Adipocyte (in vitro differentiated cells): ENCODE measurements at regions not wholly inside any gene's neighbourhood (a gene's known extent, or its start where the extent isn't known, plus 50 kb on each side); places are given as distances from the start of the nearest gene placed in this dataset.
"Not testable (repeated sequence)": the region's sequence is repeated elsewhere in the genome, so short reads cannot be mapped to it uniquely, and the experiment has no call there.

Experiments
- DNase-seq: peaks from one replicate; pipeline ENCODE4 v3.0.0-alpha.2; 2015; ENCODE audit warnings: low read depth
- H3K27me3 ChIP-seq: replicated peaks from 2 replicates; pipeline ENCODE4 v1.7.0; 2013; ENCODE audit warnings: mild to moderate bottlenecking, low read length, moderate library complexity; ENCODE audit not compliant: control insufficient read depth, insufficient read depth
- H3K36me3 ChIP-seq: 2 replicates; pipeline ENCODE4 v1.7.0; 2013; ENCODE audit warnings: low read length, mild to moderate bottlenecking, moderate library complexity; ENCODE audit not compliant: control insufficient read depth, insufficient read depth, severe bottlenecking
- H3K4me1 ChIP-seq: 2 replicates; pipeline ENCODE4 v1.7.0; 2013; ENCODE audit warnings: mild to moderate bottlenecking, low read length, moderate library complexity; ENCODE audit not compliant: control insufficient read depth, insufficient read depth
- H3K4me3 ChIP-seq: 2 replicates; pipeline ENCODE4 v1.7.0; 2013; ENCODE audit warnings: mild to moderate bottlenecking, low read length, moderate library complexity
- H3K9ac ChIP-seq: 2 replicates; pipeline ENCODE4 v1.7.0; 2013; ENCODE audit warnings: mild to moderate bottlenecking, low read length, moderate library complexity
- H3K9me3 ChIP-seq: 2 replicates; pipeline ENCODE4 v1.7.0; 2013; ENCODE audit warnings: mild to moderate bottlenecking, low read length, moderate library complexity; ENCODE audit not compliant: control insufficient read depth

GRCh38 chr4:101643186-101643837, 147.2 kb upstream of the BANK1 start:
- Histone ChIP-seq H3K4me3 (no peak overlapping the region), H3K27me3 (no peaks in the 10 kb centered on the region), H3K36me3 (no peaks in the 10 kb centered on the region), H3K9ac (no peak overlapping the region), H3K4me1 (peaks cover 13% of the 10 kb centered on the region), H3K9me3 (no peaks in the 10 kb centered on the region)
- no peak for DNase-seq

DNA sequence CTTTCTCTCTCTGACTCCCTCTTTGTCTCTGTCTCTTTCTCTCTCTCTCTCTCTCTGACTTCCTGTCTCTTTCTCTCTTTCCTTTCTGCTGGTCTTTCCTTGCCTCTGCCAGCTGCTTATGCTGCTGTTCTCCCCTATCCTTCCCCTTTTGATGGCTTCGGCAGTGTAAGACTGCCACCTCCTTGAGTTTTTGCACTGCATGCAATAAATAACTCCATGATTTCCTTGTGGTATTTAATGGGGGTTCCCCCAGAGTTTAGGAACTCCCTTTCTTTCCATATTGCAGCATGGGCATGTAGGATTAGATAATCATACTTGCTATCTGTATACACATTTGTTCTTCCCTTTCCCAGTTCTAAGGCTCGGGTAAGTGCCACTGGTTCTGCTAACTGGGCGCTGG, 157.8 kb upstream of the BANK1 start:
- H3K9ac ChIP-seq, H3K36me3 ChIP-seq, H3K9me3 ChIP-seq, H3K4me1 ChIP-seq, DNase-seq, H3K4me3 ChIP-seq, H3K27me3 ChIP-seq: not testable (repeated sequence)

DNA sequence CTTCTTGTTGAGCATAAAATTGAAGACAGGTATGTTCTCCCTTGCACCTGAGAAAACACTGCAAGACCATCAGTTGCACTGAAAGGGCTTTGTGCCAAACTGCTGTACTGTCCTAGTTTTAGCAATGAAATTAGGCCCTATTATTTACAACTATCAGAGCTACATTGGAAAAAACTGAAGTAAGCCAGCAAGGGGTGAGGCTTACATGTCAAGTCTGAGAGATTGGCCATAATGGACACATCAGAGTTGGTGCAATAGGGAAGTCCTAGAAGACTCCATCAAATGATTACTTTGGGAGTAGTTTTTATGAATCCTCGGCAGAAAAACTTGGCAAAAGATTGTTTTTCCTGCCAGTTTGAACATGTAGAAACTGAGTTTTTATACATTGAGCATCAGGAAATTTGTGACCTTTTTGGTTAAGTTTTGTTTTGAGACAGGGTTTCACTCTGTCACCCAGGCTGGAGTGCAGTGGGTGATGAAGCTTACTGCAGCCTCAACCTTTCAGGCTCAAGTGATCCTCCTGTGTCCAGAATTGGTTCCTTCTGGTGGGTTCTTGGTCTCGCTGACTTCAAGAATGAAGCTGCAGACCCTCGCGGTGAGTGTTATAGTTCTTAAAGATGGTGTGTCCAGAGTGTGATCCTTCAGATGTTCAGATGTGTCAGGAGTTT, 160.1 kb upstream of the BANK1 start:
- no peak for DNase-seq
- H3K9me3 ChIP-seq, result no peaks in the 10 kb centered on the region
- H3K4me1 ChIP-seq, result no peaks in the 10 kb centered on the region
- H3K4me3 ChIP-seq, result no peak overlapping the region
- no peaks in the 10 kb centered on the region for H3K36me3 ChIP-seq
- no peak overlapping the region for H3K9ac ChIP-seq
- no peaks in the 10 kb centered on the region for H3K27me3 ChIP-seq

GRCh38 chr4:101621120-101621519, 169.4 kb upstream of the BANK1 start:
- Histone ChIP-seq H3K36me3 (no peaks in the 10 kb centered on the region), H3K27me3 (no peaks in the 10 kb centered on the region), H3K9ac (peak overlapping the region; percentile 9), H3K4me1 (peaks cover 13% of the 10 kb centered on the region), H3K4me3 (peak overlapping the region; percentile 28), H3K9me3 (no peaks in the 10 kb centered on the region)
- peak; percentile 85 for DNase-seq

DNA sequence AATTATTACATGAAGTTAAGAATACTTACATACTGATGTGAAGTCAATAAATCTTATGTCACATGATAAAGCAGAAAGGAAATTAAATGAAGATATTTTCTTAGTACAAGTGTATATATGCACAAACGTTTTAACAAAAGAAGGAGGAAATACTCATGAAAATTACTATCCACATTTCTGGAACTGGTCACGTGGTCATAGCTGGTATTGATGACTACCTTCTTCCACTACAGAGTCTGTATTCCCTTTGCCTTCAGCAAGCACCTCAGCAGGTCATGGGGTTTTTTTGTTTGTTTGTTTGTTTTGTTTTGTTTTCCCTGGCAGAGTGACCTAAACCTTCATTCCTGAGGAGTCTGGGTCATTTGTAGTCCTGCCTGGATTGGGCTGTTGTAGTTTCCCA, 174.9 kb upstream of the BANK1 start:
- Histone ChIP-seq H3K4me3 (no peak overlapping the region), H3K27me3 (no peaks in the 10 kb centered on the region), H3K36me3 (no peaks in the 10 kb centered on the region), H3K9ac (no peak overlapping the region), H3K4me1 (peaks cover 3% of the 10 kb centered on the region), H3K9me3 (no peaks in the 10 kb centered on the region)
- DNase-seq, result no peak

GRCh38 chr4:101606989-101607388, 183.5 kb upstream of the BANK1 start:
- not testable (repeated sequence) for H3K4me3 ChIP-seq, H3K36me3 ChIP-seq, H3K9me3 ChIP-seq, DNase-seq, H3K4me1 ChIP-seq, H3K27me3 ChIP-seq, H3K9ac ChIP-seq

DNA sequence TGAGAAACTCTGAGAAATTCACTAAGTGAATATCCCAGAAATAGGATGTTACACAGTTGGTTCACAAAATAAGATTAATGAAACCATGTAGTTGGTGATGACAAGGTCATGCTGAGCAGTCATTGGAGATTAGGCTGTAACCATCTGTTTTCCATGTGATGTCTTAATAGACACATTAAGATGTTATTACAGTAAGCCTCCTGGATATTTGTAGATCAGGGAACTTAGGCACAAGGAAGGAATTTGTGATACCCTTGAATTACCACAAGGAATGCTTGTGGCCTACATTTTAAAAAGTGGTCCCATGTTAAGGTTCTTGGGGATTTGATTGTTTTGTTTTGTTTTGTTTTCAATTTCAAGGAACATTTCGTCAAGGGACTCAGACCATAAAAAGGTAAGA, 185.6 kb upstream of the BANK1 start:
- H3K4me1 ChIP-seq, result peaks cover 7% of the 10 kb centered on the region
- no peak overlapping the region for H3K4me3 ChIP-seq
- no peaks in the 10 kb centered on the region for H3K27me3 ChIP-seq
- no peak overlapping the region for H3K9ac ChIP-seq
- peak; percentile 34 for DNase-seq
- H3K36me3 ChIP-seq, result no peaks in the 10 kb centered on the region
- no peaks in the 10 kb centered on the region for H3K9me3 ChIP-seq

- Histone ChIP-seq H3K4me1 (peaks cover 14% of the 10 kb centered on the region), H3K9ac (no peak overlapping the region), H3K4me3 (no peak overlapping the region), H3K27me3 (no peaks in the 10 kb centered on the region), H3K9me3 (no peaks in the 10 kb centered on the region), H3K36me3 (no peaks in the 10 kb centered on the region)
- peak; percentile 31 for DNase-seq
These were observed 190.2 kb upstream of the BANK1 start for GRCh38 chr4:101600287-101600686.

GRCh38 chr4:101599620-101600019, 190.9 kb upstream of the BANK1 start:
- no peaks in the 10 kb centered on the region for H3K9me3 ChIP-seq
- H3K4me3 ChIP-seq, result no peak overlapping the region
- H3K36me3 ChIP-seq, result no peaks in the 10 kb centered on the region
- DNase-seq, result peak; percentile 89
- H3K9ac ChIP-seq, result peak overlapping the region; percentile 17
- no peaks in the 10 kb centered on the region for H3K27me3 ChIP-seq
- H3K4me1 ChIP-seq, result peaks cover 14% of the 10 kb centered on the region

DNA sequence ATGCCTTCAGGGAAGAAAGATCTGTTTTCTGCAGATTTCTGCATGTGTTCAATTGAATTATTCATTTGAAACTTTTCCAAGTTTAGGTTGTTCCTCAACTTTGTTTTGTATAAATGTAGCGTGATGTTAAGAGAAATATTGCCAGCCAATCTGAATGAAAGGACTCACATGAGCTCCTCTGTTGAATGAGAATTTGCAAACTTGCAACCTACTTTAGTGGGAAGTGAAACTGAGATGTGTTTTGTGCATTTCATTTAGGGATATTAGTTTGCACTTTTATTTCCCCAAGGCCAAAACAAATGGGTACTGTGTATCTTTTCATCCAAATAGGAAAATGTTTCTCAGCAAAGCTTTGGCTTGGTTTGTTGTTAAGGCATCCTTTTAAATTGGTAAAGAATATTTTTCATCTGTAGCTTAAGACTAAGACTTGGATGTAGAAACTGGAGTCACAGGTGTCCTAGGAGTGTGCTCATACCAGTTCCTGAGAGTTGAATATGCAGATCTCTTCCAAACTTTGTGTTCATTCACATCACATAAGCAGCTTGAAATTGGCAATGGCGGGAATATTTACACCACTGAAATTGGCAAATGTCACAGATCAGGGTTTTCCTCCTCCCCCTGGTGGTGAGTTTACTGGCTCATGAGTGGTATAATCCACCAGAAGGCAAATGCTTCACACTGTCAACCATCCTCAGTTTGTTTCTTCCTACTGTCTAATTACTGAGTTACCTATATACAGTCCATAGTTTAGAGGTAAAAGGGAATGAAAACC, 193.6 kb upstream of the BANK1 start:
- no peak for DNase-seq
- Histone ChIP-seq H3K9me3 (no peaks in the 10 kb centered on the region), H3K36me3 (no peaks in the 10 kb centered on the region), H3K4me3 (no peak overlapping the region), H3K9ac (no peak overlapping the region), H3K4me1 (peaks cover 14% of the 10 kb centered on the region), H3K27me3 (no peaks in the 10 kb centered on the region)

- no peak overlapping the region for H3K4me3 ChIP-seq
- no peaks in the 10 kb centered on the region for H3K9me3 ChIP-seq
- no peak for DNase-seq
- H3K9ac ChIP-seq, result no peak overlapping the region
- no peaks in the 10 kb centered on the region for H3K27me3 ChIP-seq
- H3K36me3 ChIP-seq, result no peaks in the 10 kb centered on the region
- H3K4me1 ChIP-seq, result peaks cover 3% of the 10 kb centered on the region
These were observed 195.9 kb upstream of the BANK1 start for GRCh38 chr4:101594588-101594987.
